Stimulated activated CD4-positive, alpha-beta T cell treated with anti-CD3 and anti-CD28 coated beads, Interleukin-4, amount 100 ng/mL, for 1 hour (primary cell): ENCODE measurements at regions not wholly inside any gene's neighbourhood (a gene's known extent, or its start where the extent isn't known, plus 50 kb on each side); places are given as distances from the start of the nearest gene placed in this dataset.

Experiments used
- DNase-seq: peaks from one replicate; pipeline ENCODE4 v3.0.0-alpha.2; 2020

- no peak for DNase-seq
These were observed 178.4 kb downstream of the LACC1 start for GRCh38 chr13:44058067-44058466.

- no peak for DNase-seq
These were observed 179.0 kb downstream of the LACC1 start for GRCh38 chr13:44058624-44059215.

GRCh38 chr13:44061876-44062275 lies 182.2 kb downstream of the LACC1 start:
- DNase-seq, result no peak

GRCh38 chr13:44063467-44063866 lies 183.8 kb downstream of the LACC1 start:
- DNase-seq, result no peak

GRCh38 chr13:44063881-44064280 lies 184.2 kb downstream of the LACC1 start:
- DNase-seq, result no peak

DNA sequence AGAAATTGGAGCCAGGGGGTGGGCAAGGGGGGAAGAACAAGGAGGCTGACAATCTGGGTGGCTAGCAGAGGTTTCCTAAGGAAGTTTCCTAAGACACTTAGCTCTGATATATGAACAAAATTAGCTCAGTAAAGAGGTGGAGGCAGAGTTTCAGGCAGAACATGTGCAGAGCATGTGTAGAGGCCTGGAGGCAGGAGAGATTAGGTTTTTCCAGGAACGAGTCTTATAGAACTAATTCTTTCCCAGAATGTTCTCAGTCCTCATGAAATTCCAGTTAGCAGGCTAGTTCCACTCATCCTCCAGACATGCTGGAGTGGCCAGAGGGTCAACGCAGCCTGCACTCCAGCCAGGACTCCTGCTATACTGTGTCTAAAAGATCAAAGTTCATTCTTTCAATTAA lies 184.7 kb downstream of the LACC1 start:
- no peak for DNase-seq

GRCh38 chr13:44068169-44068568 lies 188.5 kb downstream of the LACC1 start:
- no peak for DNase-seq

GRCh38 chr13:44068737-44069136 lies 189.0 kb downstream of the LACC1 start:
- DNase-seq, result no peak

DNA sequence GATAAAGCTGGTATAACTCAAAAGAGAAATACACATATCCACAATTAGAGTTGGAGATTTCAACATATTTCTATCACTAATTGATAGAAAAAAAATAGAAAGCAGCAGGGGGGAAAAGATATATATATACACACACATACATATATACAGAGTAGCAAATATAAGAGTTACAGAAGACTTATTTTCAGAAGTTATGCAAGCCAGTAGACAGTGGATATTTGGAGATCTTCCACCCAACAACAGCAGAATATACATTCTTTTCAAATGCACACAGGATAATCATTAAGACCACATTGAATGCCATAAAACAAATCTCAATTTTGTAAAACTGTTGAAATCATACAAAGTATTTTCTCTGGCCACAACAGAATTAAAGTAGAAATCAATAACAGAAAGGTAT lies 192.8 kb downstream of the LACC1 start:
- DNase-seq, result no peak

GRCh38 chr13:44074611-44075010 lies 194.9 kb downstream of the LACC1 start:
- no peak for DNase-seq

- no peak for DNase-seq
These were observed 195.4 kb downstream of the LACC1 start for GRCh38 chr13:44075113-44075512.

- no peak for DNase-seq
These were observed 199.2 kb downstream of the LACC1 start for GRCh38 chr13:44078806-44079376.

- DNase-seq, result no peak
These were observed 199.9 kb downstream of the LACC1 start for GRCh38 chr13:44079413-44080205.

DNA sequence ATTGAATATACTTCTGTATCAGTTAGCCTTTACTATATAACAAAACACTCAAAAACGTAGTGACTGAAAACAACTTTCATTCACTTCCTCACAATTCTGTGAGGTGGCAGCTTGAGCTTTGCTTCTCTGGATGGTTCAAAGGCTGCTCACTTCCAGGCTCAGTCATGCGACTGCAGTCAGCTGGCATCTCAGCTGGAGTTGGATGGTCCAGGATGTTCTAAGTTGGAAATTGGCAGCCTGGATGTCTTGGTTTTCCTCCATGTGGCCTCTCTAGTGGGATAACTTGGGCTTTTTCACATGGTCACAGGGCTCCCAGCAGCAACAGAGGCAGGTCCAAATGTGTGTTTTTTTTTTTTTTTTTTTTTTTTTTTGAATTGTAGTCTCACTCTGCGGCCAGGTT lies 204.4 kb downstream of the LACC1 start:
- DNase-seq, result no peak

DNA sequence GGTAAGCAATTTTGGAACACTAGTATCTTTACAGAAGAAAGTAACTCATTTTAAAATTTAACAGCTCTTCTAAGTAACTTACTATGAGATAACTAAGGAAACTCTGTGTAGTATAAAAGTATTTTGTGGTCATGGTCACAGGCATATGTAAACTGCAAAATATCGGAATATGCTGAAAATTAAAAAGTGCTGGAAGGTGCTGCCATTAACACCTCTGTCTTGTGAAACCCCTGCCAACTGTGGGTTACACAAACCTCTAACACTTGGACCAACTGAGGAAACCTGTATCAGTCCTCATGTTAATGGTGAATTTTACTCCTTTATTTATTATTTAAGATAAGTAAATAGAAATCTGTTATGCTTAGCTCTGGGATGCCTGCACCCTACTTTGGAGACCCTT lies 206.7 kb downstream of the LACC1 start:
- no peak for DNase-seq

DNA sequence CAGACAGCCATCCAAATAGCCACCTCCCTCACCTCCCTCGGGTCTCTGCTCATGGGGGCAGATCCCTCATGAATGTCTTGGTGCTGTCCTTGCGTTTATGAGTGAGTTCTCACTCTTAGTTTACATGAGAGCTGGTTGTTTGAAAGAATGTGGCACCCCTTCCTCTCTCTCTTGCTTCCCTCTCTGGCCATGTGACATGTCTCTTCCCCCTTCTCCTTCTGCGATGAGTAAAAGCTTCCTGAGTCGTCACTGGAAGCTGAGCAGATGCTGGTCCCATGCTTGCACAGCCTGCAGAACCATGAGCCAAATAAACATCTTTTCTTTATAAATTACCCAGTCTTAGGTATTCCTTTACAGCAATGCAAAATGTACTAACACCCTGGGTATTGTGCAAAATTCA lies 208.7 kb downstream of the LACC1 start:
- DNase-seq, result no peak

DNA sequence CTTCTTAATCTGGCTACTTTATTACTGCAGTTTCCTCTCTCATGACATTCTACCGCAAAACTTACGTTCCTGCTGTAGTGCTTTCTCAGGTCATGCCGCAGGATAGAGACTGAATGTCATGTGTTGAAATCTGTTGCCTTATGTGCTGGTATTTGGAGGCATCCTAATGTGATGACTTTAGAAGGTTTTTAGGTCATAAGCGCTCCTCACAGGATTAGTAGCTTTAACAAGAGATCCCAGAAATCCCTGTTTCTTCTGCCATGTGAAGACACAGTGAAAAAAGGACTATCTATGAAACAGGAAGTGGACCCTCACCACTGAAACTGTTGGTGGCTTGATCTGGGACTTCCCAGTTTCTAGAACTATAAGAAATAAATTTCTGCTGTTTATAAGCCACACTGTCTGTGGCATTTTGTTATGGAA lies 209.3 kb downstream of the LACC1 start:
- no peak for DNase-seq

GRCh38 chr13:44089452-44089851 lies 209.7 kb downstream of the LACC1 start:
- no peak for DNase-seq

DNA sequence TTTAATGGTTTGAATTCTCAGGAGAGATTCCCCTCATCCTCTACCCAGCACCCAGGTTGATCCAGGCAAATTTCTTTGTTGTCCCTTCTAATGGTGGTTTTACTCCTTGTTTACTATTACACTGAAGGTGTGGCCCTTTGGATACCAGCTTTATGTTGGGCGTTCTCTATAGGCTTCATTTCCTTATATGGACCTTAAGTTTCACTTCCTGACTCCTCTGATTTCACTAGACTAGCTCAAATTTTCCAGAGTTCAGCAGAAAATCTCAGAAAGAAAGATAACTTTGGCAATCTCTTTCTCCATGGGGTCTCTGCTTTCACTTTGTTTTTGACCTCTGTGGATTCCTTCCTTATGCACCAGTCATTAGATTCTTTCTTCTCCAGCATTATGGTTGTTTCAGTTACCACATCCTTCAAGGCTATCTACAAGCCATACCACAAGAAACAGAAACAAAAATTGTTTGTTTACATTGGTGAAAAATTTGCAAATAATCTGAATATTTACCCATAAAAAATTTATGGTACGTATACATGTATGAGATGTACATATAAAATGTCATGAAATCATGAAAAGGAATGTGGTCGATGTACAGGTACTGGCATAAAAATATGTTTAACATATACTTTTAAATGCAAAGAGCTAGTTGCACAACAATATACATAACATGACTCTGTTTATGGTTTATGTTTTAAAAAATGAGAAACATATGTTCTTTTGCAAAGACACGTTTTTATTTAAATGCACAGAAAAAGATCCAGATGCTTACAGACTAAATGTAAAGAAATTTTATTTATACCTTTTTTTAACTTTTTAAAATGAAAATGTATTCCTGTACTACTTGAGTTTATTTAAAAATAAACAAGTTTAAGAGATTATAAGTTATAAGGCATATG lies 212.6 kb downstream of the LACC1 start:
- DNase-seq, result no peak

- DNase-seq, result no peak
These were observed 214.2 kb downstream of the LACC1 start for GRCh38 chr13:44093607-44094564.

GRCh38 chr13:44096901-44097300 lies 217.2 kb downstream of the LACC1 start:
- no peak for DNase-seq

- no peak for DNase-seq
These were observed 218.9 kb downstream of the LACC1 start for GRCh38 chr13:44098559-44098958.
